ENCODE measurements at regions not wholly inside any gene's neighbourhood (a gene's known extent, or its start where the extent isn't known, plus 50 kb on each side); places are given as distances from the start of the nearest gene placed in this dataset.

GRCh38 chr6:14763616-14764015, 482.3 kb upstream of the JARID2 start:
- TF ChIP-seq EZH2phosphoT487 (conservative IDR thresholded peaks at IDR 0.05; ENCODE audit: low read length) (no peak), CTCF (IDR thresholded peaks at IDR 0.05; ENCODE audit: insufficient read depth, low read length, poor library complexity, severe bottlenecking) (no peak)
